AG04450 (cell line): ENCODE measurements at regions not wholly inside any gene's neighbourhood (a gene's known extent, or its start where the extent isn't known, plus 50 kb on each side); places are given as distances from the start of the nearest gene placed in this dataset.

Experiments used
- CTCF ChIA-PET: fragments of 300-600, 350-600 bp; formaldehyde crosslinking; extraction: SDS; loops from one replicate; lab custom pipeline; 2022; ENCODE audit warnings: antibody characterized with exemption, inconsistent platforms; lab: Charles Lee
- POLR2A ChIA-PET: fragments of 350-600 bp; formaldehyde crosslinking; extraction: SDS; loops from one replicate; lab custom pipeline; 2021; ENCODE audit warnings: antibody characterized with exemption, inconsistent platforms; lab: Yijun Ruan, JAX
- DNase-seq: peaks from one replicate; pipeline ENCODE4 v3.0.0-alpha.2; 2011; ENCODE audit warnings: low read depth, low spot score
- H3K27ac ChIP-seq: one replicate; pipeline ENCODE4 v1.5.1; 2012; ENCODE audit warnings: low read depth, low read length, control low read depth
- H3K27me3 ChIP-seq: one replicate; pipeline ENCODE4 v1.6.0; 2012; ENCODE audit warnings: low read length; ENCODE audit not compliant: control insufficient read depth, insufficient read depth
- H3K4me3 ChIP-seq: 2 replicates; pipeline ENCODE4 v1.5.1; 2011; ENCODE audit warnings: mild to moderate bottlenecking, low read depth, low read length, control low read depth
- H3K9me3 ChIP-seq: 2 replicates; pipeline ENCODE4 v1.5.1; 2012; ENCODE audit warnings: low read length; ENCODE audit not compliant: control insufficient read depth, insufficient read depth
- TF ChIP-seq, protein P1 (sequence below): IDR thresholded peaks from 2 replicates; pipeline ENCODE4 v1.5.1; 2011; ENCODE audit warnings: low read depth, low read length, control low read depth, inconsistent platforms

DNA sequence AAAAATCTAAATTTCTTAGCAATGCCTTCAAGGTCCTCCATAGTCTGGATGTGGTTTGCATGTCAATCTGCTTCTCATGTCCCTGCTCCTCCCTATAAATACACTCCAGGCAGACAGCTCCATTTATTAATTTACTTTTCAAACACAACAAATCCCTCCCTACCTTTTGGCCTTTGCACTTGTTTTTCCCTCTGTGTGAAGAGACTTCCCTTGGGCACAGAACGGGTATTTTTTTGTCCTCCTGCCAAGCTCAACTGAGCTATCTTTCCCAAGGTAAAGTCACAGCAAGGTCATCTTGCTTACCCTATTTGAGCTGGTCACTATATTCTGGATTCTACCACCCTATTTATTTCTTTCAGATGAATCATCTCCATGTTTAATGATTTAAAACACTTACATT lies 159.6 kb upstream of the ANKH start:
- ChIA-PET CTCF (interaction anchor here (0.8 to 1.1 kb wide), 2 partner anchors 17 to 28 kb away, joined by 3 to 4 read pairs; no protein-coding TSS in a partner anchor), POLR2A (no interaction called here)
- H3K27me3 ChIP-seq = peaks cover 9% of the 10 kb centered on the region
- DNase-seq = no peak
- no peaks in the 10 kb centered on the region for H3K9me3 ChIP-seq
- TF ChIP-seq, protein P1, sequence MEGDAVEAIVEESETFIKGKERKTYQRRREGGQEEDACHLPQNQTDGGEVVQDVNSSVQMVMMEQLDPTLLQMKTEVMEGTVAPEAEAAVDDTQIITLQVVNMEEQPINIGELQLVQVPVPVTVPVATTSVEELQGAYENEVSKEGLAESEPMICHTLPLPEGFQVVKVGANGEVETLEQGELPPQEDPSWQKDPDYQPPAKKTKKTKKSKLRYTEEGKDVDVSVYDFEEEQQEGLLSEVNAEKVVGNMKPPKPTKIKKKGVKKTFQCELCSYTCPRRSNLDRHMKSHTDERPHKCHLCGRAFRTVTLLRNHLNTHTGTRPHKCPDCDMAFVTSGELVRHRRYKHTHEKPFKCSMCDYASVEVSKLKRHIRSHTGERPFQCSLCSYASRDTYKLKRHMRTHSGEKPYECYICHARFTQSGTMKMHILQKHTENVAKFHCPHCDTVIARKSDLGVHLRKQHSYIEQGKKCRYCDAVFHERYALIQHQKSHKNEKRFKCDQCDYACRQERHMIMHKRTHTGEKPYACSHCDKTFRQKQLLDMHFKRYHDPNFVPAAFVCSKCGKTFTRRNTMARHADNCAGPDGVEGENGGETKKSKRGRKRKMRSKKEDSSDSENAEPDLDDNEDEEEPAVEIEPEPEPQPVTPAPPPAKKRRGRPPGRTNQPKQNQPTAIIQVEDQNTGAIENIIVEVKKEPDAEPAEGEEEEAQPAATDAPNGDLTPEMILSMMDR = no peak
- no peak overlapping the region for H3K4me3 ChIP-seq
- no peak overlapping the region for H3K27ac ChIP-seq

GRCh38 chr5:15027764-15028163 lies 156.2 kb upstream of the ANKH start:
- Histone ChIP-seq H3K27me3 (peaks cover 9% of the 10 kb centered on the region), H3K4me3 (no peak overlapping the region), H3K9me3 (no peaks in the 10 kb centered on the region), H3K27ac (no peak overlapping the region)
- no peak for DNase-seq
- TF ChIP-seq, protein P1 = no peak
- ChIA-PET CTCF (no interaction called here), POLR2A (no interaction called here)

DNA sequence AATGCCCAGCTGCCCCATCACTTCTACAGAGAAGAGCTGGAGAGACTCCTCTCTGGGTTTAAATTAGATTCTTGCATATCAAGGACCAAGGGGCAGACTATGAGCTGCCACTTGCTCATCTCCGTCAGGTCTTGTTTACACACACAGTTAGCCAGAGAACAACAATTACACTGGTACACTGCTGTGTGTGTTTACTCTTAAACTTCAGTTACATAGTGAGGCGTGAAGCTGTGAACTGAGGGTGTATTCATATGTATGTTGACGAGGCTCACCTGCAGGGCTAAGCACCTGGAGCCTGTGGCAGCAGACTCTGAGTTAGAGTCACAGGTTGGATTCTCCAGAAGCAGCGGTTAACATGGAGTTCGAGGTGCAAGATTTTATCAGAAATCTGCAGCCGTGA lies 155.4 kb upstream of the ANKH start:
- TF ChIP-seq, protein P1 = no peak
- DNase-seq = no peak
- peaks cover 4% of the 10 kb centered on the region; the same call in 1 of the 2 replicates for H3K9me3 ChIP-seq
- H3K4me3 ChIP-seq = no peak overlapping the region
- peaks cover 9% of the 10 kb centered on the region for H3K27me3 ChIP-seq
- ChIA-PET CTCF (no interaction called here), POLR2A (no interaction called here)
- H3K27ac ChIP-seq = no peak overlapping the region

DNA sequence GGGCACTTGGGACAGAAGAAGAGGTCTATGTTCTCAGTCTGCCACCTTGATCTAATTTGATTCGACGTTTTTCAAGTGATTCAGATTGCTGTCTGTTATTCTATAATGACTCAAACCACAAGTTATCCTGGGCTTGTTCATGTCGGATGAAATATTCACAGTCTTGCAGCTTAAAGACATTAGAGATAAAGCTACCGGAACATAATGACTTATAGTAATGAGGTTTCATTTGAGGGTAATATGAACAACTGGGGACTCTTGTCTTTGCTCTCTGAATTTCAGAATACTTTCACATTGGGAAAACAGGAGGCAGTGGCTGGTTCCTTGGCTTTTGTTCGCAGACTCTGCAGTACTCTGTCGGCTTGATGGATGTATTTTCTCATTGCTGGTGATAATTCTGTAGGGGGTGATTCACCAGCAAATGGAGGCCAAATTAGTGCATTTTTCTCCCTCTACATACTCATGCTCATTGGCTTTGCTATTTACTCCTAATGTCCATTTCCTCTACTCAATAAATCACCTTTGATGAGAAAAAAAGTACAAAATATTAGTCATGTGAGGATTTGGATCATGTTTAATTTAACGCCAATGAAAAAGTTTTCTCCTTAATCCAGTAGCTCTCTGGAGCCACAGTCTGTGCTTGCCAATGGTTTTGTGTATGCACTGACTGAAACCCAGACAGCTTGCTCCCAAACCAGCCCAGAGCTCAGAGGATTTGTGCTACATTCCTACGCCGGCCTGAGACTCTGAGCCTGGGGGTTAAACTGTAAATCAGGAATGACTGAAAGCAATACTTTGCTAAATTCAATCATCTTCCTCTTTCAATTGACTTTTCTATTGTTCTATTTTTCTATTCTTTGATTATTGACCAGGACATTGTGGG lies 154.7 kb upstream of the ANKH start:
- Histone ChIP-seq H3K27me3 (peaks cover 9% of the 10 kb centered on the region), H3K9me3 (peaks cover 11% of the 10 kb centered on the region; the same call in 1 of the 2 replicates), H3K4me3 (no peak overlapping the region), H3K27ac (no peak overlapping the region)
- TF ChIP-seq, protein P1 = no peak
- DNase-seq = no peak
- CTCF ChIA-PET = no interaction called here
- POLR2A ChIA-PET = no interaction called here

DNA sequence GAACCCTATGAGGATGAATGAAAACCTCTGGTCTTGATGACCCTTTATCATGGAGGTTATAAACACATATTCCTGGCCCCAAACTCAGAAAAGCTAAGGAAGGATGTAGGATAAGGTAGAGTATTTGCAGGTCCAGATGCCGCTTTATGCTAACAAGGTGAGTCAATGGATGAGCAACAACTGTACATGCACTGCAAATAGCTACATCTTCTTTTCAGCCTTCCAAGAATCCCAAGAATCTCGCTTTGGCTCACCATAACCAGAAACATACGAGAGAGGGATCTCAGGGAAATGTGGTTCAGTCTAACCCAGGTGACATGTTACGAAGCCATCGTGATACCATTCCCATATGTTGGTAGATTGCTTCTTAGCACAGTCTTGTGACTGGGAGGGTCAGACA lies 152.3 kb upstream of the ANKH start:
- peaks cover 3% of the 10 kb centered on the region for H3K27me3 ChIP-seq
- DNase-seq = no peak
- POLR2A ChIA-PET = no interaction called here
- CTCF ChIA-PET = no interaction called here
- peaks cover 17% of the 10 kb centered on the region; the same call in 1 of the 2 replicates for H3K9me3 ChIP-seq
- H3K27ac ChIP-seq = no peak overlapping the region
- TF ChIP-seq, protein P1 = no peak
- no peak overlapping the region for H3K4me3 ChIP-seq
